Adrenal gland (tissue), 9 donors: ENCODE measurements at regions not wholly inside any gene's neighbourhood (a gene's known extent, or its start where the extent isn't known, plus 50 kb on each side); places are given as distances from the start of the nearest gene placed in this dataset.

Source experiments
- DNase-seq, 7 donors: peaks; one replicate each; pipeline ENCODE4 v3.0.0-alpha.2; 2019 to 2020
- H3K27ac ChIP-seq, 5 donors: fragments of 200-600 bp; sonication (generic) in 4 of 5; 1 replicate in 3 of 5; 2 replicates in 2 of 5; pipeline versions ENCODE4 v1.5.1 to v1.8.0; 2016 to 2020; ENCODE audit warnings: mild to moderate bottlenecking in 1 of 5
- H3K27me3 ChIP-seq: fragments of 200-600 bp; 2 replicates; pipeline ENCODE4 v1.8.0; 2021
- H3K36me3 ChIP-seq, 2 donors: fragments of 200-600 bp; replicated peaks in 1 of 2; 1 replicate in 1 of 2; 2 replicates in 1 of 2; pipeline versions ENCODE4 v1.5.1 to v1.8.0; 2018 to 2022
- H3K4me1 ChIP-seq, 2 donors: fragments of 200-600 bp; replicated peaks in 1 of 2; 1 replicate in 1 of 2; 2 replicates in 1 of 2; pipeline versions ENCODE4 v1.5.1 to v1.8.0; 2018 to 2021
- H3K4me3 ChIP-seq, 4 donors: fragments of 200-600 bp; sonication (generic) in 3 of 4; one replicate each; pipeline ENCODE4 v1.5.1; 2016 to 2018
- H3K9me3 ChIP-seq, 3 donors: fragments of 200-600 bp; sonication (generic) in 1 of 3; replicated peaks in 1 of 3; 1 replicate in 2 of 3; 2 replicates in 1 of 3; pipeline versions ENCODE4 v1.5.1 to v1.8.0; 2016 to 2021
- POLR2A ChIP-seq, 2 donors: fragments of 450-650 bp; IDR thresholded peaks; one replicate each; pipeline ENCODE4 v1.6.1; 2017; ENCODE audit warnings: antibody characterized with exemption in 2 of 2, mild to moderate bottlenecking in 2 of 2, moderate library complexity in 1 of 2
- WGBS, 4 donors: extraction: QIAGEN DNeasy Blood & Tissue Kit in 2 of 4; methylation state at CpG; one replicate each; pipeline versions ENCODE4 v1.1.5 to v1.1.7; 2013 to 2017; 5-methylcytosine and 5-hydroxymethylcytosine counted together
- intact Hi-C, 2 donors: fragments of 100-400 bp; cut with DNase I; formaldehyde crosslinking; loops; one replicate each; pipeline versions ENCODE4 v1.14.1 to v1.15.0; 2022 to 2023
- TF ChIP-seq, protein P1 (sequence below), 6 experiments: fragments of 450-650 bp in 4 of 6; fragments of 200-600 bp in 2 of 6; sonication (generic) in 1 of 6; IDR thresholded peaks; 1 replicate in 5 of 6; 2 replicates in 1 of 6; pipeline versions ENCODE4 v1.5.1 to v1.8.0; 2016 to 2021; ENCODE audit warnings: antibody characterized with exemption in 6 of 6, mild to moderate bottlenecking in 2 of 6, moderate library complexity in 1 of 6
- donor health status: healthy with polysubstance abuse.
- donor health status: Bipolar disorder and iron deficiency.
- donor health status: DM: yes; HTN: yes; CAD: no.
- donor health status: DM: no; HTN: no; CAD: no.
- donor health status: DM: no; HTN: no; CAD: no.

GRCh38 chr9:115250621-115251032 is 132.7 kb upstream of the TNC start:
- TF ChIP-seq POLR2A (IDR thresholded peaks at IDR 0.05): no peak
- TF ChIP-seq, protein P1, sequence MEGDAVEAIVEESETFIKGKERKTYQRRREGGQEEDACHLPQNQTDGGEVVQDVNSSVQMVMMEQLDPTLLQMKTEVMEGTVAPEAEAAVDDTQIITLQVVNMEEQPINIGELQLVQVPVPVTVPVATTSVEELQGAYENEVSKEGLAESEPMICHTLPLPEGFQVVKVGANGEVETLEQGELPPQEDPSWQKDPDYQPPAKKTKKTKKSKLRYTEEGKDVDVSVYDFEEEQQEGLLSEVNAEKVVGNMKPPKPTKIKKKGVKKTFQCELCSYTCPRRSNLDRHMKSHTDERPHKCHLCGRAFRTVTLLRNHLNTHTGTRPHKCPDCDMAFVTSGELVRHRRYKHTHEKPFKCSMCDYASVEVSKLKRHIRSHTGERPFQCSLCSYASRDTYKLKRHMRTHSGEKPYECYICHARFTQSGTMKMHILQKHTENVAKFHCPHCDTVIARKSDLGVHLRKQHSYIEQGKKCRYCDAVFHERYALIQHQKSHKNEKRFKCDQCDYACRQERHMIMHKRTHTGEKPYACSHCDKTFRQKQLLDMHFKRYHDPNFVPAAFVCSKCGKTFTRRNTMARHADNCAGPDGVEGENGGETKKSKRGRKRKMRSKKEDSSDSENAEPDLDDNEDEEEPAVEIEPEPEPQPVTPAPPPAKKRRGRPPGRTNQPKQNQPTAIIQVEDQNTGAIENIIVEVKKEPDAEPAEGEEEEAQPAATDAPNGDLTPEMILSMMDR (IDR thresholded peaks at IDR 0.05): no peak
- Histone ChIP-seq H3K9me3 (no peaks in the 10 kb centered on the region), H3K36me3 (no peaks in the 10 kb centered on the region), H3K4me3 (no peak overlapping the region), H3K27ac (no peak overlapping the region), H3K27me3 (no peaks in the 10 kb centered on the region), H3K4me1 (no peaks in the 10 kb centered on the region)
- 8 to 44% (median 28%) methylated on average over 1 of the region's 1 CpG for WGBS, 4 donors
- no peak for DNase-seq
- intact Hi-C loops: no loop called here

GRCh38 chr9:115254287-115255180 is 136.6 kb upstream of the TNC start:
- DNase-seq: no peak
- Histone ChIP-seq H3K4me1 (no peaks in the 10 kb centered on the region), H3K9me3 (no peaks in the 10 kb centered on the region), H3K4me3 (no peak overlapping the region), H3K27me3 (no peaks in the 10 kb centered on the region), H3K27ac (no peak overlapping the region), H3K36me3 (no peaks in the 10 kb centered on the region)
- intact Hi-C loops: no loop called here
- TF ChIP-seq POLR2A (IDR thresholded peaks at IDR 0.05): no peak
- TF ChIP-seq, protein P1 (IDR thresholded peaks at IDR 0.05): no peak
- WGBS, 4 donors: 56 to 61% (median 59%) methylated on average over 5 of the region's 5 CpGs

DNA sequence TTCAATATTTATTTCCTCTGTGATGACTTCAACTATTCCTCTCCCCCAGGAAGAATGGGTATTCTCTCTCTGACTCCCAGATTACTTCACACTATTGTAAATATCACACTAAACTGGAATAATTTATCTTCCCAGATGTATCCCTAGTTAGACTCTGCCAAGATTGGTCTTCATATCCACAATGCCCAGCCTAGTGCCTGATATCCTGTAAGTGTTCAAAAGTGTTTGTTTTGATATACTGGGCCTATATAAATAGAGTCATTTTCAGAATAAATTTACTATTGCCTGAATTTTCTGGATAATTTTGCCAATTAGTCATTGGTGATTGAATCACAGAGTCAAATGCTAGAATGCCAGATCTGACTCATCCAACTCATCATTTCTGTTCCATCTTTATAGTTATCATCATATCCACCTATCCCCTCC is 143.7 kb upstream of the TNC start:
- Histone ChIP-seq H3K27me3 (no peaks in the 10 kb centered on the region), H3K4me3 (no peak overlapping the region), H3K36me3 (no peaks in the 10 kb centered on the region), H3K4me1 (no peaks in the 10 kb centered on the region), H3K27ac (no peak overlapping the region), H3K9me3 (no peaks in the 10 kb centered on the region)
- no peak for DNase-seq
- intact Hi-C loops: no loop called here
- TF ChIP-seq POLR2A (IDR thresholded peaks at IDR 0.05): no peak
- TF ChIP-seq, protein P1 (IDR thresholded peaks at IDR 0.05): no peak

DNA sequence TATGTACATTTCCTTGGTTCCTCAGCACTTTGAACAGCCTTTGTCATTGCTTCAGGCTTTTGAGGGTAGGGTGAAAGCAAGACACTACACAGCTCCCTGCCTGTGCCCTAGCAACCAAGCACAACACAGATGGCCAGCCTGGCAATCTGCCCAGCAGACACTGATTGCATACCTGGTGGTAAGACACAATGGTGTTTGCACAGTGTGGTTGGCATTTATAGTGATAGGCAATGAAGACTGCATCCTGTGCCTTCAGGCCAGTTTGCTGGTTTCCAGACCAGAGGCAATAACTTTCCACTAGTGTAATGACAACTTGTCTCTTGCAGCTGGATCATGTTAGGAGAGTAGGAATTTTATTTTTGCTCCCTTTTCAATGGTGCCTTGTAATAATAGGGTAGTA is 144.5 kb upstream of the TNC start:
- Histone ChIP-seq H3K9me3 (no peaks in the 10 kb centered on the region), H3K4me3 (no peak overlapping the region), H3K4me1 (no peaks in the 10 kb centered on the region), H3K27me3 (no peaks in the 10 kb centered on the region), H3K36me3 (no peaks in the 10 kb centered on the region), H3K27ac (no peak overlapping the region)
- DNase-seq: peak in 5 of 7 donors; percentile 16 to 97 (median 53)
- TF ChIP-seq, protein P1 (IDR thresholded peaks at IDR 0.05): no peak
- no peak for TF ChIP-seq POLR2A (IDR thresholded peaks at IDR 0.05)
- intact Hi-C loops: no loop called here
